ENCODE measurements at regions not wholly inside any gene's neighbourhood (a gene's known extent, or its start where the extent isn't known, plus 50 kb on each side); places are given as distances from the start of the nearest gene placed in this dataset.

GRCh38 chr6:150491811-150492172 lies 107.9 kb upstream of the PLEKHG1 start:
- no peak for TF ChIP-seq REST (IDR thresholded peaks at IDR 0.05; ENCODE audit: low read depth)
- TF ChIP-seq TEAD4 (IDR thresholded peaks at IDR 0.05) = no peak
- no peak for TF ChIP-seq YY1 (IDR thresholded peaks at IDR 0.05; ENCODE audit: low read depth)
- TF ChIP-seq ZBTB7A (IDR thresholded peaks at IDR 0.05; ENCODE audit: low read depth) = no peak
- no peak for TF ChIP-seq TAF1 (IDR thresholded peaks at IDR 0.05; ENCODE audit: low read depth)
- no peak for TF ChIP-seq RAD21 (IDR thresholded peaks at IDR 0.05; ENCODE audit: low read depth)
- no peak for TF ChIP-seq MAX (IDR thresholded peaks at IDR 0.05)

GRCh38 chr6:150492507-150492906 lies 107.2 kb upstream of the PLEKHG1 start:
- TF ChIP-seq YY1 (IDR thresholded peaks at IDR 0.05; ENCODE audit: low read depth) = peak; percentile 38; the same call in 1 of the 2 replicates
- TF ChIP-seq MAX (IDR thresholded peaks at IDR 0.05) = peak; percentile 51; the same call in 1 of the 2 replicates
- TF ChIP-seq TCF12 (IDR thresholded peaks at IDR 0.05; ENCODE audit: low read depth) = no peak

- TF ChIP-seq REST (IDR thresholded peaks at IDR 0.05; ENCODE audit: low read depth) = no peak
- TF ChIP-seq NFIC (IDR thresholded peaks at IDR 0.05) = peak; percentile 85
- TF ChIP-seq EGR1 (IDR thresholded peaks at IDR 0.05) = no peak
- 0 out of 2 replicates have a peak, but pooled peaks have one; percentile 44 for TF ChIP-seq TCF12 (IDR thresholded peaks at IDR 0.05; ENCODE audit: low read depth)
- 0 out of 2 replicates have a peak, but pooled peaks have one; percentile 3 for TF ChIP-seq USF1 (IDR thresholded peaks at IDR 0.05)
- peak; percentile 48; the same call in 1 of the 2 replicates for TF ChIP-seq EP300 (IDR thresholded peaks at IDR 0.05; ENCODE audit: borderline replicate concordance)
Measured at GRCh38 chr6:150492941-150493340, 106.7 kb upstream of the PLEKHG1 start.

- TF ChIP-seq EGR1 (IDR thresholded peaks at IDR 0.05) (no peak), FOXM1 (IDR thresholded peaks at IDR 0.05; ENCODE audit: borderline replicate concordance, low read depth) (no peak), NFIC (IDR thresholded peaks at IDR 0.05) (no peak), ZBTB7A (IDR thresholded peaks at IDR 0.05; ENCODE audit: low read depth) (no peak), RAD21 (IDR thresholded peaks at IDR 0.05; ENCODE audit: low read depth) (no peak), CREB1 (IDR thresholded peaks at IDR 0.05; ENCODE audit: low read depth) (no peak), TAF1 (IDR thresholded peaks at IDR 0.05; ENCODE audit: low read depth) (no peak)
Measured at GRCh38 chr6:150494241-150494640, 105.4 kb upstream of the PLEKHG1 start.

- TF ChIP-seq FOXM1 (IDR thresholded peaks at IDR 0.05; ENCODE audit: borderline replicate concordance, low read depth) (no peak), MAX (IDR thresholded peaks at IDR 0.05) (no peak), CREB1 (IDR thresholded peaks at IDR 0.05; ENCODE audit: low read depth) (no peak), ZBTB7A (IDR thresholded peaks at IDR 0.05; ENCODE audit: low read depth) (no peak), TEAD4 (IDR thresholded peaks at IDR 0.05) (no peak), CEBPB (IDR thresholded peaks at IDR 0.05) (no peak), USF1 (IDR thresholded peaks at IDR 0.05) (no peak), TCF12 (IDR thresholded peaks at IDR 0.05; ENCODE audit: low read depth) (no peak), TAF1 (IDR thresholded peaks at IDR 0.05; ENCODE audit: low read depth) (no peak), REST (IDR thresholded peaks at IDR 0.05; ENCODE audit: low read depth) (no peak), NFIC (IDR thresholded peaks at IDR 0.05) (no peak), EGR1 (IDR thresholded peaks at IDR 0.05) (no peak), EP300 (IDR thresholded peaks at IDR 0.05; ENCODE audit: borderline replicate concordance) (no peak), RAD21 (IDR thresholded peaks at IDR 0.05; ENCODE audit: low read depth) (no peak), YY1 (IDR thresholded peaks at IDR 0.05; ENCODE audit: low read depth) (no peak)
Measured at GRCh38 chr6:150495126-150495525, 104.6 kb upstream of the PLEKHG1 start.
